Stimulated activated CD4-positive, alpha-beta T cell treated with anti-CD3 and anti-CD28 coated beads, TNF-alpha, amount 100 ng/mL, for 1 hour (primary cell): ENCODE measurements at regions not wholly inside any gene's neighbourhood (a gene's known extent, or its start where the extent isn't known, plus 50 kb on each side); places are given as distances from the start of the nearest gene placed in this dataset.

Source experiments
- DNase-seq, 3 donors: peaks; one replicate each; pipeline ENCODE4 v3.0.0-alpha.2; 2020; ENCODE audit warnings: low read depth in 3 of 3, low spot score in 1 of 3

DNA sequence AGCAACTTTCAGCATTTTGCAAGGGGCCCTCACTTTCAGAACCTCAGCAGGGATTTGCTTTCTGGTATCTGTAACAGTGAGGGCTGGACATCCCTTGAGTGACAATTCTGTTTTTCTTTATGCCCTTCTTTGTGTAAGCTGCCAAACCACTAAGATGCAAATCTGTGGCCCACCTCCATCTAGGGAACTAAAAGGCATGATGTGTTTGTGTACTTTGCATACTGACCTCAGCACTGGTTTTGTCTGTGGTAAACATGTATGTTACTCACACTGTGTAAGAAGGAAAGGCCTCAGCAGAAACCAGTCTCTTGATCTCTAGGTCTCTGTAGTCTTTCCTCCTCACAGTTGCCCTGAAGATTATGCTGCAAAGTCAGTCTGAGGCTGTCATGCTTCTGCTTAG lies 396.6 kb upstream of the DYNLRB2 start:
- DNase-seq: no peak

DNA sequence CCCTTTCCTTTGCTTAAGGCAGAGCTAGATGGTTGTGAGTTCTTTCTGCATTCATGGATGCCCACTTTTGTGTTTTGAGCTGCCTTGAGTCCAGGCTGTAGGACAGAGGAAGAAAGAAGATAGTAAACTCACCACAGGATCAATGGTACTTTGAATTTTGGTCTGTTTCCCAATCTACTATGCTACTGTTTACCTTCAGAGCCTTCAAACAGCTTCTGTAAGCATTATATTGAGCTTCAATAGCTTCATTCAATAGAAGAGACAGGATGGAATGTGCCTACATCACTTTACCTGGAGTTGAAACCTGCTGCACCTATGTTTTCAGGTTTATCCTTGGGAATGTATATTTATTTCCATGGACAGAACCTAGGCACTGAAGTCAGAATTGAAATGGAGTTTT lies 397.9 kb upstream of the DYNLRB2 start:
- no peak for DNase-seq

GRCh38 chr16:80142281-80142680 lies 398.5 kb upstream of the DYNLRB2 start:
- no peak for DNase-seq

DNA sequence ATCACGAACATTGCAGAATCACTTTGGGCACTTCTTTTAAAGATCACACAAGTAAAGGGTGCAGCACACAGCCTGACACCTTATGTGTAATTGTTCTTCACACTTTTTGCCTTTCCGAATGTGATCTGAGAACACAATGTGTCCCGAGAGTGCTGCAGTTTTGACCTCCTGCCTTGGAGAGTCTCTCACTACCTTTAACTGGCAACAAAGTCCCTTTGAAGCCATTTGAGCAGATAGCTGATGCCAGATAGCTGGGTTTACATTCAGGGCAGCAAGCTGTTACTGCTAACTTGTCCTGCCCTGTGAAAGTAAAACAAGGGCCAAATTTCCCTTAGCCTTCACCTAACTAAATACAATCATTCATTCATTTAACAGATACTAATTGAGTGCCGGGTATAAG lies 411.0 kb upstream of the DYNLRB2 start:
- no peak for DNase-seq

- DNase-seq: no peak
These were observed 415.1 kb upstream of the DYNLRB2 start for GRCh38 chr16:80125677-80126076.

DNA sequence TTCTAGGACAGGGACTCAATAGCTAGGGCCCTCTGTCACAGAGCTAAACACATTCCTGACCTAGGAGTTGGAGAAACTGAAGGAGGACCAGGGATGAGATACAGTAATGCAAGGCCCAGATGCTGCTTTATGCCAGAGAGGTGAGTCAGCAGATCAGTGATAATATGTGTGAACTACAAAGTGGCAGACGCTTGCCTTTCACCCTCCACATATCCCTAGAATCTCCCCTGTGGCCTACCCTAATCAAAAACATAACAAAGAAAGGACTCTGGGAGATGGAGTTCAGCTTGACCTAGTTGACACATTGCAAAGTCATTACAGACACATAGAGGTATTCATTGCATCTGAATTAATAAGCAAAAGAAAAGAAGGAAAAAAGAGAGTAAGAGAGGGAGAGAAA lies 417.6 kb upstream of the DYNLRB2 start:
- no peak for DNase-seq

DNA sequence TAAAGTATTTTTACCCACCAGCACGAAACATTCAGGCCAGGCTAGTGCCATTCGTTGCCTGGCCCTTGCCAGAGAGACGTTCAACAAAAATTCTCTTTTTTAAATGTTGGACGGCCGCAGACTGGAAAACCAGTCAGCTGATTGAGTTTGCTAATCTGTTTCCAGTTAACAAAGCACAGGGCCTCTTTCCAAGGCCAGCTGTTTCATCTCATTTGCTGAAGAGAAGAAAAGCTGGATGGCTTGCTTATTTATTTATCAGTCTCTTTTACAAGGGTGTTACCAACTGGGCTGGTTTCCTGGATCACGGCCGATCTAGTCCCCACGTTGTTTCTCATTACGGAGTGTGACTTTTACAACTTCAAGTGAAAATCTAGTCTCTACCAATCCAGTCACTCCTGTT lies 418.7 kb upstream of the DYNLRB2 start:
- DNase-seq: no peak

GRCh38 chr16:80121522-80121909 lies 419.3 kb upstream of the DYNLRB2 start:
- DNase-seq: no peak

GRCh38 chr16:80120899-80121521 lies 419.8 kb upstream of the DYNLRB2 start:
- DNase-seq: no peak

DNA sequence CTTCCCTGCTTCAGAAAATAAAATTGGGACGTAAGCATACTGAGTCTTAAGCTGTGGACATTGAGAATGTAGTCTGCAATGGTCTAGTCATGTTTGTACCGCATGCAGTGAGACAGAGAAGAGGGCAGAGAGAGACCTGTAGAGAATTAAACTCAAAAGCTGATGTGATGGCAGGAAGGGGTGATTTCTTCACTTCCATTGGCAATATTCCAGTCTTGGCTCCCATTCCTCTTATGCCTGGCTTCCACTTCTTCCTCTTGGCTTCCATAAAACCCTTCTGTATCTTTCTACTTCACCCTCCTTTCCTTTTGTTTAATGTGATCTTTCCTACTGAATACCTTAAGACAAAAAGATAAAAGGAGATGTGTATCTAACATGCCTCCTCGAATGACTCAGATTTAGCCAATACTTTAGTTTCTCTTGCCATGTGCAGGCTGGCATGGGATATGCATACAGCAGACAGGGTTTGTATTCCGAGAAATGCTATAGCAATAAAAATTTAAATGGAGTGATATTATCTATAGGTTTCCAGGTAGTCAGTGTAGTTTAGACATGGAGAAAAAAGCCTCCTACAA lies 423.1 kb upstream of the DYNLRB2 start:
- DNase-seq: no peak

DNA sequence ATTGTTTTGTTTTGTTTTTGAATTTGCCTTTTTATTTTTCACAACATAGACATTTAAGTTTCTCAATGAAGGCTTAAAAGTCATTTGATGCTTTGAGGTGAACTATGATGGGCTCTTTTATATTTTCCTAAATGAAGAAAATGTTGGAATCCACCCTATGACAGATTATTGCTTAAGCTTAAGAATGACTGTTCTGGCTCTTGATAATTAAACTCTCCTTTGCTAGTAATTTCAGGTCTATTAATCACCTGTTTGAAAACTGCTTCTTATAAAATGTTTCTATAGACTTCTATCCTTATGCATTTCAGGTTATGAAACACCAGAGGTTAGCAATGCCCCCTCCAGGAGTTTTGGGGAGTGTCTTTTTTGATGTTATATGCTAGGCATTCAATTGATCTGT lies 424.1 kb upstream of the DYNLRB2 start:
- no peak for DNase-seq

DNA sequence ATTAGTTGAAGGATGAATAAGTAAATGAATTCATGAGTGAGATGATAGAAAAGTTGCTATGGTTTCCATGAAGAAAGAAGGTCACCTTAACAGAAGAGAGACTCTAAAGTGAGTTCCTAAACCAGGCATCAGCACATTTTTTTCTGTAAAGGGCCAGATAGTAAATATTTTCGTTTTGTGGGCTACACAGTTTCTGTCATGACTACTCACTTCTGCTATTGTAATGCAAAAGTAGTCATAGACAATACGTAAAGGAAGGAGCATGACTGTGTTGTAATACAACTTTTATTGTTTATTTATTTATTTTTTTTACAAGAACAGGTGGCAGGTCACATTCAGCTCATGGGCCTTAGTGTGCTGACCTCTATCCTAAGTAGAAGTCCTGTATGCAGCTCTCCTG lies 426.1 kb upstream of the DYNLRB2 start:
- no peak for DNase-seq

GRCh38 chr16:80113873-80114574 lies 426.8 kb upstream of the DYNLRB2 start:
- no peak for DNase-seq

- no peak for DNase-seq
These were observed 431.2 kb upstream of the DYNLRB2 start for GRCh38 chr16:80109581-80109980.

GRCh38 chr16:80107900-80108299 lies 432.9 kb upstream of the DYNLRB2 start:
- no peak for DNase-seq

DNA sequence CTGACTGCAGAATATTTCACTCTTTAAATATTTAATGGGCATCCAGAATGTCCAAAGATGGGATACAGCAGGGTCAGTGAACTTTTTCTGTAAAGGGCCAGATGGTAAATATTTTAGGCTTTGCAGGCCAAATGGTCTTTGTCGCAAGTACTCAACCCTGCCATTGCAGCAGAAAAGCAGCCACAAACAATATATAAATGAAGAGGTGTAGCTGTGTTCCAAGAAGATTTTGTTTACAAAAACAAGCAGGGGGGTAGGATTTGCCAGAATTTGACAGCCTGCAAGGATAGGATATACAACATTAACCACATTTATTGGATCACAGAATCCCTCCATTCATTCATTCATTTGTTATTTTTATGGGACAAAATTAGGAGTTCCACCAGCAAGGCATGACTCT lies 435.0 kb upstream of the DYNLRB2 start:
- no peak for DNase-seq

- no peak for DNase-seq
These were observed 435.6 kb upstream of the DYNLRB2 start for GRCh38 chr16:80105160-80105559.

GRCh38 chr16:80104401-80104800 lies 436.4 kb upstream of the DYNLRB2 start:
- DNase-seq: no peak

DNA sequence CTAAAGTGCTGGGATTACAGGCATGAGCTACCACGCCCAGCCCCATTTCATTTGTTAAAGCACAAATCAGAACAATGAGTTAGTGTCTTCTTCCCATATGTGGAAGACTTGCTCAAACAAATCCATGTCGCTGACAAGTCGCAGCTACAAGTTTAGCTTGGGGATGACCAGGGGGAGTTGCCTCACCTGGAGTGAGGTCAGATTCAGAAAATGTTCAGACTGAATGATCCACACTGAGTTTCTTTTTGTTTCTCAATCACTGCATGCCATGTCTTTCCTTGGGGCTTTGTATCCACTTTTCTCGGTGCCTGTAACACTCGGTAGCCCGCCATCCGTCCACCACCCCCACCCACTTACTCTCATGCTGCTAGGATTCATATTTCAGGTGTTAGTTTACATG lies 437.3 kb upstream of the DYNLRB2 start:
- no peak for DNase-seq

DNA sequence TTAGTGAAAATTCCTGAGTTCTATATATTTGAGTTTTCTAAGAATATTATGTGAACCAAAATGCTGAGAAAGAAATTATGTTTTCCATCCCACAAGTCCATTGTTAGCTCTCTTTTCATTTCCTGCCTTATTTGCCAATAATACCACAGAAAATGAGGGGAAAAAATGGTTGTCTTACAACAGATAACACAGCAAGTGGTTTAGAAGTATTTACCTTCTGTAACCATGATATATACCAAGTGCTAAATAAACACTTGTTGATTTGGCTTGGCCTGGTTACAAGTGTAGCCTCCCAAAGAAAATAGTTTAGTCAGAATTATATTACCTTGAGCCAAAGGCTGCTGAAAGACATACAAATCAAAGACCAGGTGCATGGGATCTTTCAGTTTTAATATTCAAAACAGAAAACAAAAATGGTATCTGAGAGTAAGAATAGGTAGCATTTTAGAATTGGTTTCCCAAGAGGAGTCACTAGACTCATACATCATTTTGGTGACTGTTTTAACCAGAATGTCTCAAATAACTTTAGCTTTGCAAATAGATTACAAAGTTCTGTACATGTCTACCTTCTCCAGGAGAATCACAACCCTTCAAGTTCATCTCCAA lies 439.8 kb upstream of the DYNLRB2 start:
- DNase-seq: no peak

GRCh38 chr16:80100186-80100585 lies 440.6 kb upstream of the DYNLRB2 start:
- no peak for DNase-seq

DNA sequence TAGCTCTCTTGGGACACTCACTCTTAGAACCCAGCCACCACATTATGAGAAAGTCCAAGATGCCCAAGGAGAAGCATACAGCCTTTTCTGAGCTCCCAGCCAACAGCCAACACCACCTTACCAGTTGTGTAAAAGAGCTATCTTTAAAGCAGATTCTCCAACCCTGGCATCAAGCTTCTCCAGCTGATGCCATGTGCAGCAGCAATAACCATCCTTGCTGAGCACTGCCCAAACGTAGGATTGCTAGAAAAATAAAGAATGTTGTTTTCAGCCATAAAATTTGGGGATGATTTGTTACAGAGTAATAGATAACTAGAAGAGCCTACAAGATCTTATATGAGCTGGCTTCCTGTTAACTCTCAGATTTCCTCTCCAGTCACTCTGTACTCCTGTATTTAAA lies 443.7 kb upstream of the DYNLRB2 start:
- DNase-seq: no peak
